HG02938 (cell line): ENCODE measurements at regions not wholly inside any gene's neighbourhood (a gene's known extent, or its start where the extent isn't known, plus 50 kb on each side); places are given as distances from the start of the nearest gene placed in this dataset.
"Not testable (repeated sequence)": the region's sequence is repeated elsewhere in the genome, so short reads cannot be mapped to it uniquely, and the experiment has no call there.

Experiments
- ATAC-seq: cut with Tn5 transposase; IDR thresholded peaks from one replicate; pipeline ENCODE4 v1.9.1; 2021; ENCODE audit warnings: mild to moderate bottlenecking, moderate library complexity; ENCODE audit not compliant: unreplicated experiment

GRCh38 chr20:19024296-19025035 is 188.0 kb upstream of the SLC24A3 start:
- ATAC-seq = no peak

- peak; percentile 28 for ATAC-seq
These were observed 186.9 kb upstream of the SLC24A3 start for GRCh38 chr20:19025430-19026120.

GRCh38 chr20:19026121-19026878 is 186.1 kb upstream of the SLC24A3 start:
- ATAC-seq = peak; percentile 55

GRCh38 chr20:19026901-19027644 is 185.4 kb upstream of the SLC24A3 start:
- ATAC-seq = no peak

- ATAC-seq = no peak
These were observed 184.5 kb upstream of the SLC24A3 start for GRCh38 chr20:19027971-19028370.

GRCh38 chr20:19041787-19042186 is 170.7 kb upstream of the SLC24A3 start:
- ATAC-seq = no peak

- ATAC-seq = no peak
These were observed 167.1 kb upstream of the SLC24A3 start for GRCh38 chr20:19045371-19045770.

- ATAC-seq = no peak
These were observed 165.1 kb upstream of the SLC24A3 start for GRCh38 chr20:19047040-19047950.

GRCh38 chr20:19047951-19048296 is 164.5 kb upstream of the SLC24A3 start:
- ATAC-seq = no peak

- ATAC-seq = no peak
These were observed 163.4 kb upstream of the SLC24A3 start for GRCh38 chr20:19048995-19049501.

- ATAC-seq = no peak
These were observed 162.9 kb upstream of the SLC24A3 start for GRCh38 chr20:19049514-19049913.

- ATAC-seq = no peak
These were observed 155.5 kb upstream of the SLC24A3 start for GRCh38 chr20:19056909-19057308.

GRCh38 chr20:19064788-19065187 is 147.7 kb upstream of the SLC24A3 start:
- not testable (repeated sequence) for ATAC-seq

- no peak for ATAC-seq
These were observed 144.5 kb upstream of the SLC24A3 start for GRCh38 chr20:19067986-19068385.

- no peak for ATAC-seq
These were observed 142.4 kb upstream of the SLC24A3 start for GRCh38 chr20:19070026-19070425.

GRCh38 chr20:19070681-19071445 is 141.6 kb upstream of the SLC24A3 start:
- peak; percentile 27 for ATAC-seq

GRCh38 chr20:19071446-19071725 is 141.1 kb upstream of the SLC24A3 start:
- peak; percentile 40 for ATAC-seq

- no peak for ATAC-seq
These were observed 140.4 kb upstream of the SLC24A3 start for GRCh38 chr20:19071902-19072498.

GRCh38 chr20:19072988-19073387 is 139.5 kb upstream of the SLC24A3 start:
- no peak for ATAC-seq
